Right lobe of liver (tissue), 4 donors: ENCODE measurements at regions not wholly inside any gene's neighbourhood (a gene's known extent, or its start where the extent isn't known, plus 50 kb on each side); places are given as distances from the start of the nearest gene placed in this dataset.

Experiments
- CTCF ChIP-seq, 4 donors: fragments of 200-600 bp in 3 of 4; fragments of 450-650 bp in 1 of 4; IDR thresholded peaks; one replicate each; pipeline versions ENCODE4 v1.5.1 to v1.8.0; 2016 to 2022; ENCODE audit warnings: antibody characterized with exemption in 4 of 4, mild to moderate bottlenecking in 2 of 4
- POLR2A ChIP-seq: fragments of 450-650 bp; IDR thresholded peaks from one replicate; pipeline ENCODE4 v1.6.1; 2017; ENCODE audit warnings: antibody characterized with exemption, mild to moderate bottlenecking
- donor health status: DM: no; HTN: no; CAD: no.
- donor health status: DM: no; HTN: no; CAD: no.
- donor health status: DM: no; HTN: yes; CAD: no.

- TF ChIP-seq CTCF (IDR thresholded peaks at IDR 0.05) (no peak), POLR2A (no peak)
These were observed 909.2 kb downstream of the NSUN3 start for GRCh38 chr3:94972066-94972465.
